ENCODE measurements at regions not wholly inside any gene's neighbourhood (a gene's known extent, or its start where the extent isn't known, plus 50 kb on each side); places are given as distances from the start of the nearest gene placed in this dataset.

- no peak for TF ChIP-seq CTCF (IDR thresholded peaks at IDR 0.05)
- no peak for TF ChIP-seq POLR2A (IDR thresholded peaks at IDR 0.05)
- TF ChIP-seq EP300 (IDR thresholded peaks at IDR 0.05): no peak
These were observed 131.6 kb downstream of the OSR1 start for GRCh38 chr2:19226871-19227270.
